Epithelial cell of esophagus (primary cell): ENCODE measurements at regions not wholly inside any gene's neighbourhood (a gene's known extent, or its start where the extent isn't known, plus 50 kb on each side); places are given as distances from the start of the nearest gene placed in this dataset.
"Not testable (repeated sequence)": the region's sequence is repeated elsewhere in the genome, so short reads cannot be mapped to it uniquely, and the experiment has no call there.

Experiments
- DNase-seq: peaks from one replicate; pipeline ENCODE4 v3.0.0; 2010; ENCODE audit warnings: low read depth
- H3K4me3 ChIP-seq: 2 replicates; pipeline ENCODE4 v1.5.1; 2011; ENCODE audit warnings: mild to moderate bottlenecking, low read length, control low read depth
- CTCF ChIP-seq: IDR thresholded peaks from 2 replicates; pipeline ENCODE4 v1.5.1; 2011; ENCODE audit warnings: low read depth, mild to moderate bottlenecking, low read length, control low read depth, inconsistent platforms; ENCODE audit not compliant: insufficient read depth; ENCODE audit errors: missing control alignments

- DNase-seq, result no peak
- H3K4me3 ChIP-seq, result no peak overlapping the region
- TF ChIP-seq CTCF, result no peak
Measured at GRCh38 chr2:234392041-234392615, 104.8 kb downstream of the ARL4C start.

GRCh38 chr2:234391625-234392024 is 105.3 kb downstream of the ARL4C start:
- no peak for TF ChIP-seq CTCF
- no peak for DNase-seq
- H3K4me3 ChIP-seq, result no peak overlapping the region

- not testable (repeated sequence) for DNase-seq, H3K4me3 ChIP-seq
Measured at GRCh38 chr2:234389661-234390060, 107.2 kb downstream of the ARL4C start.

- no peak for DNase-seq
- H3K4me3 ChIP-seq, result no peak overlapping the region
- TF ChIP-seq CTCF, result no peak
Measured at GRCh38 chr2:234388591-234388990, 108.3 kb downstream of the ARL4C start.

- no peak for TF ChIP-seq CTCF
- DNase-seq, result no peak
- no peak overlapping the region for H3K4me3 ChIP-seq
Measured at GRCh38 chr2:234386971-234387370, 109.9 kb downstream of the ARL4C start.

- DNase-seq, result no peak
- H3K4me3 ChIP-seq, result no peak overlapping the region
- no peak for TF ChIP-seq CTCF
Measured at GRCh38 chr2:234382131-234382530, 114.8 kb downstream of the ARL4C start.

GRCh38 chr2:234378958-234379357 is 117.9 kb downstream of the ARL4C start:
- DNase-seq, result not testable (repeated sequence)

GRCh38 chr2:234378440-234378839 is 118.4 kb downstream of the ARL4C start:
- DNase-seq, result no peak
- TF ChIP-seq CTCF, result no peak
- H3K4me3 ChIP-seq, result no peak overlapping the region

More at GRCh38 chr2:234378958-234379357, 117.9 kb downstream of the ARL4C start:
- H3K4me3 ChIP-seq, result not testable (repeated sequence)
